MM.1S (cell line): ENCODE measurements at regions not wholly inside any gene's neighbourhood (a gene's known extent, or its start where the extent isn't known, plus 50 kb on each side); places are given as distances from the start of the nearest gene placed in this dataset.

Source experiments
- CTCF ChIP-seq: fragments of 300-600 bp; sonication (generic); IDR thresholded peaks from 2 replicates; pipeline ENCODE4 v1.5.1; 2016; ENCODE audit warnings: antibody characterized with exemption, low read length, mixed read lengths
- EZH2 ChIP-seq: fragments of 300-600 bp; sonication (generic); optimal IDR thresholded peaks from 2 replicates; pipeline ENCODE3; 2017; ENCODE audit warnings: low read depth, mild to moderate bottlenecking, antibody characterized with exemption, low read length, mixed read lengths

GRCh38 chr3:161713731-161714130 is 217.1 kb downstream of the OTOL1 start:
- TF ChIP-seq CTCF: no peak
- no peak for TF ChIP-seq EZH2
